ENCODE measurements at regions not wholly inside any gene's neighbourhood (a gene's known extent, or its start where the extent isn't known, plus 50 kb on each side); places are given as distances from the start of the nearest gene placed in this dataset.

GRCh38 chr21:32941263-32941662 lies 84.5 kb upstream of the OLIG2 start:
- H3K36me3 Mint-ChIP-seq (ENCODE audit: unreplicated experiment): peaks cover 5% of the 10 kb centered on the region
- DNase-seq: no peak

GRCh38 chr21:32946654-32947053 lies 79.1 kb upstream of the OLIG2 start:
- H3K9me3 Mint-ChIP-seq (ENCODE audit: unreplicated experiment): peaks cover 1% of the 10 kb centered on the region
- no peak overlapping the region for H3K27ac Mint-ChIP-seq (ENCODE audit: unreplicated experiment)
- no peaks in the 10 kb centered on the region for H3K4me1 Mint-ChIP-seq (ENCODE audit: low read depth, unreplicated experiment)
- no peak for DNase-seq
- no peaks in the 10 kb centered on the region for H3K27me3 Mint-ChIP-seq (ENCODE audit: unreplicated experiment)
- peaks cover 9% of the 10 kb centered on the region for H3K36me3 Mint-ChIP-seq (ENCODE audit: unreplicated experiment)
- TF ChIP-seq CTCF (IDR thresholded peaks at IDR 0.05; ENCODE audit: partially characterized antibody, unreplicated experiment): no peak
- no peak overlapping the region for H3K4me3 Mint-ChIP-seq (ENCODE audit: unreplicated experiment)

More at GRCh38 chr21:32941263-32941662, 84.5 kb upstream of the OLIG2 start:
- TF ChIP-seq CTCF (IDR thresholded peaks at IDR 0.05; ENCODE audit: partially characterized antibody, unreplicated experiment): no peak
- Mint-ChIP-seq H3K9me3 (ENCODE audit: unreplicated experiment) (peaks cover 4% of the 10 kb centered on the region), H3K27ac (ENCODE audit: unreplicated experiment) (no peak overlapping the region), H3K27me3 (ENCODE audit: unreplicated experiment) (peaks cover 8% of the 10 kb centered on the region), H3K4me1 (ENCODE audit: low read depth, unreplicated experiment) (peaks cover 2% of the 10 kb centered on the region), H3K4me3 (ENCODE audit: unreplicated experiment) (no peak overlapping the region)

DNA sequence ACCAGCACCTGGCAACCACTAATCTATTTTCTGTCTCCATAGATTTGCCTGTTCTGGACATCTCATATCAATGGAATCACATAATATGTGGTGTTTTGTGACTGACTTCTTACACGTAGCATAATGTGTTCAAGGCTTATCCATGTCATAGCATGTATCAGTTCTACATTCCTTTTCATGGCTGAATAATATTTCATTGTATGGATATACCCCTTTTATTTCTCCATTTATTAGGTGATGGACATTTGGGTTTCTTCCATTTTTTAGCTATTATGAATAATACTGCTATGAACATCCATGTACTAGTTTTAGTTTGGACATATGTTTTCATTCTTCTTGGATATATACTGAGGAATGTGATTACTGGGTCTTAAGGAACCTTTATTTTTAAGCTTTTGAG lies 78.0 kb upstream of the OLIG2 start:
- no peak overlapping the region for H3K27ac Mint-ChIP-seq (ENCODE audit: unreplicated experiment)
- H3K9me3 Mint-ChIP-seq (ENCODE audit: unreplicated experiment): peaks cover 1% of the 10 kb centered on the region
- no peak overlapping the region for H3K4me3 Mint-ChIP-seq (ENCODE audit: unreplicated experiment)
- peaks cover 9% of the 10 kb centered on the region for H3K36me3 Mint-ChIP-seq (ENCODE audit: unreplicated experiment)
- no peak for TF ChIP-seq CTCF (IDR thresholded peaks at IDR 0.05; ENCODE audit: partially characterized antibody, unreplicated experiment)
- no peaks in the 10 kb centered on the region for H3K4me1 Mint-ChIP-seq (ENCODE audit: low read depth, unreplicated experiment)
- H3K27me3 Mint-ChIP-seq (ENCODE audit: unreplicated experiment): no peaks in the 10 kb centered on the region
- DNase-seq: no peak

DNA sequence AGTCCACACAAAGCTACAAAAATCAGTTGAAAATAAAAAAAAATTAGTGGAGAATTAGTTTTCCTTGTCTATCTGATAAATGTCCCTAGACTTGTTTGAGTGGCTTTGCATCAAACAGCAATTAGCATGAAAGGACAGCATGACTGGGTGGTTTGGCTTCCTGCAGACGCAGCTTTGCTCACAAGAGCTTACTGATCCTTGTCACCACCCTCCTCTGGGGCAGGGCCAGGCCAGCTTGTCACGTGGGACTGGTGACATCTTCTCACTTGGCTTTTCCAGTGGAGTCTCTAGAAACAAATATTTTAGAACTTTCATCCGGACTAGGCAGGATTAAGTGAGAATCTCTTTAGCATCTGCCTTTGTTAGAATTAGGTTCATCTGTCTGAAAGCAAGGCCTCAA lies 76.0 kb upstream of the OLIG2 start:
- TF ChIP-seq CTCF (IDR thresholded peaks at IDR 0.05; ENCODE audit: partially characterized antibody, unreplicated experiment): no peak
- no peak for DNase-seq
- H3K9me3 Mint-ChIP-seq (ENCODE audit: unreplicated experiment): peaks cover 1% of the 10 kb centered on the region
- H3K27me3 Mint-ChIP-seq (ENCODE audit: unreplicated experiment): no peaks in the 10 kb centered on the region
- peaks cover 9% of the 10 kb centered on the region for H3K36me3 Mint-ChIP-seq (ENCODE audit: unreplicated experiment)
- no peak overlapping the region for H3K4me3 Mint-ChIP-seq (ENCODE audit: unreplicated experiment)
- H3K27ac Mint-ChIP-seq (ENCODE audit: unreplicated experiment): no peak overlapping the region
- H3K4me1 Mint-ChIP-seq (ENCODE audit: low read depth, unreplicated experiment): peaks cover 3% of the 10 kb centered on the region

DNA sequence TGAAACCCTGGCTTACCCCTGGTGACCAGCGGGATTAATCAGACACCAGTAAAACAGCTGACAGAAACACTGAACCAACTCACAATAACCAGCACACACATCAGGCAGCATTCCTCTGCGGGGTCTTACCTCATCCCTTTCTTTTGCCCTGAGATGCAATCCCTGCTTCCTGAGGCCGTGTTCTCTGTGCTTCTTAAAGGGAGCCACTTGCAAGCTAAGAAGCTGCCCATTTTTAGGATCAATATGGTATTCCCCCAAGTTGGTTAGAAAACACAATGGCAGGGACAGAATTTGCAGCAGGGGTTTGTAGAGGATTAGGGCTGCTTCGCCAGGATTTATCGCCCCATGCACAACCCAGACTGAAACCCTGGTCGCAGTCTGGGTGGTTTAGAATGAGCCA lies 74.7 kb upstream of the OLIG2 start:
- Mint-ChIP-seq H3K27me3 (ENCODE audit: unreplicated experiment) (peaks cover 3% of the 10 kb centered on the region), H3K36me3 (ENCODE audit: unreplicated experiment) (peaks cover 5% of the 10 kb centered on the region), H3K4me1 (ENCODE audit: low read depth, unreplicated experiment) (peaks cover 6% of the 10 kb centered on the region), H3K4me3 (ENCODE audit: unreplicated experiment) (no peak overlapping the region), H3K27ac (ENCODE audit: unreplicated experiment) (no peak overlapping the region), H3K9me3 (ENCODE audit: unreplicated experiment) (peaks cover 1% of the 10 kb centered on the region)
- TF ChIP-seq CTCF (IDR thresholded peaks at IDR 0.05; ENCODE audit: partially characterized antibody, unreplicated experiment): no peak
- no peak for DNase-seq
